ENCODE measurements at regions not wholly inside any gene's neighbourhood (a gene's known extent, or its start where the extent isn't known, plus 50 kb on each side); places are given as distances from the start of the nearest gene placed in this dataset.
"Not testable (repeated sequence)": the region's sequence is repeated elsewhere in the genome, so short reads cannot be mapped to it uniquely, and the experiment has no call there.

DNA sequence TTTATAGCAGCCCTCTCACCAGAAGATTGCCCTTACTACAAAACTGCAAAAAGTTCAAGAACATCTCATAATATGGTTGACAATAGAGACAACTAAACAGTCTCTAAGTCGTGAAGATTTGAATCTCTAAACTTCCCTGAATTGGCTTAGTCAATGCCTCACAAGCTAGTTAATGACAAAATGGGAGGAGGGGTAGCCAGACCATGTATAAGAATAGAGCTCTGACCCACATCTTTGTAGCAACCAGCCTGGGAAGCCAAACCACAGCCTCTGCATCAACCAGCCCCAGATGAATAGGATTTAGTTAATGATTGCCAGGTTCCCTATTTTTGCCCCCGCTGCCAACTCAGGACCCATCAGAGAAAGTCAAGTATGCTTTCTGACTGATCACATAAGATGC, 1265.9 kb upstream of the PCDH10 start:
- DNase-seq (ENCODE audit: low spot score): not testable (repeated sequence)

DNA sequence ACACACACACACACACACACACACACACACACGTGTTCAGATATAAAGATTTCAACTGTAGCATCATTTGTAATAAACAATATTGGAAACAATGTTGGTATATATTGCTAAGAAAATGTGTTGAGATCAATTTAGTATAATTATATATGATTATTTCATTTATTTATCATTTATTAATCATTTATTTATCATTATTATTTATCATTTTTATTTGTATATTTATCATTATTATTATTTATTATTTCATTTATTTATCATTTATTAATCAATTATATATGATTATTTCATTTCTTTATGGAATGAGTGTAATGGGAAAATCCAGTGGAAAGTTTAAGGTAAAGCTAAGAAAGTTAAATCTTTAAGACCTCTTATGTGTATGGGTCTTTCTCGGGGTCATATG, 1223.4 kb upstream of the PCDH10 start:
- DNase-seq (ENCODE audit: low spot score): not testable (repeated sequence)

DNA sequence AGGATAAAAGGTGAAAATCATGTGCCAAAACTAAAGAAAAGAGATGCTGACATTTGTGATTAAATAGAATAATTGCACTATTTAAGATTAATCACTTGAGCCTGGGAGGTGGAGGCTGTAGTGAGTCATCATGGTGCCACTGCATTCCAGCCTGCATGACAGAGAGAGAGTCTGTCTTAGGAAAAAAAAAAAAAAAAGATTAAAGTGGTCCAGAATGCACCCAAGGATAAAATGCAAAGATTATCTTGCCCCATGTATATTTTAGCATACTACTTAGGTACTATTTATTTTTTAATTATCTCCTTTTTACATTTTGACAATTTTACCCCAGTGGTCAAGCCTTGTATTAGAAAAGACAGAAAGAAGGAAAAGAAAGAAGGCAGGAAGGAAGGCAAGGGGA, 1181.4 kb upstream of the PCDH10 start:
- DNase-seq (ENCODE audit: low spot score): not testable (repeated sequence)

DNA sequence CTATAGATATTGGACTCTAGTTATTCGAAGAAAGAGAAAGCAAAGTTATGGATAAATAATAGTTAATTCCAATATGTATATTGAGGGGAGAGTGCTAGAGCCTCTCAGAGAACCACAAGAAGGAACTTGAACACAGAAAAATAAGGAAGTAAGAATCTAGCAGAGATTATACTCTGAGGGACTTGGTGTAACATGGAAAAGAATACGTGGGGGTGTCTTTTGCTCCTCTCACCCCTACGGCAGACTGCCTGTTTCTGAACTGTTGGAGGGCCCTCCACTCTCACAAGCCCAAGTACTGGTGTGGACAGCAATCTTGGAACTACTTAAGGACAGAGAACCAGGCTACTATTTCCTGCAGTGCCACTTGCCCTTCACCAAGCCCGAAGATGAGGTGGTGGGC, 1174.4 kb upstream of the PCDH10 start:
- no peak for DNase-seq (ENCODE audit: low spot score)

DNA sequence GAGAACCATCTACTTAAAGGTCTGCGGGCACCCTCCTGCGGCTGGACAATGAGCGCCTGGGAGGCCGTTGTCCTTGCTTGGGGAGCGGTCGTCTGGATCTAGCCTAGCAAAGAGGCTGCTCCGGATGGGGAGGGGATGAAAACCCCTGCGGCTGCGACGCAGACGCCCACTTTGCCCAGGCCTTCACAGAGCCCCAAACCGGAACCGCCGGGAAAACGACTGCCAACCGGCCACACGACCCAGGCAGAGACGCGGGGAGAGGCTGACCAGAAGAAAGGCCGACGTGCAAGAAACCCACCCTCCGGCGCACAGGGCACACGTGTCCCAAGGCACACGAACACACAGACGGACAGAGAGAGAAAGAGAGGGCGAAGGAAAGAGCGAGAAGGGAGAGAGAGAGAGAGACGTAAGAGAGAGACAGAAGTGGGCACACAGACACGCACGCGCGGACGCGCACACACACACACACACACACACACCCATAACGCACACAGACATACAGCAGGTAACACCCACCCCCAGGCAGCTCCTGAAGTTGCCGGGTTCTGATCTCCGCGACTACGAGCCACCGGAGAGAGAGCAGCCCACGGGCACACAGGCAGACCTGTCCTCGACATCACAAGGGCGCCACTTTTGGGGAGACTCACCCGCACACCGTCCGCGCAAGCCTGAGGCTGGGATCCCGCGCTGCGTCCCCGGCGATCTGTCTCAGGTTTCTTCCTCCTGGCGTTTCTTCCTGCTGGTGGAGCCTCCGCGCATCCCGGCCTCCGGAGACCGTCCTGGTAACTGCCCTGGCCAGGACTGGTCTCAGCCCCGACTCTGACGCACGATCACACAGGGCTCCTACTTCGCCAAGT, 1173.6 kb upstream of the PCDH10 start:
- DNase-seq (ENCODE audit: low spot score): not testable (repeated sequence)

DNA sequence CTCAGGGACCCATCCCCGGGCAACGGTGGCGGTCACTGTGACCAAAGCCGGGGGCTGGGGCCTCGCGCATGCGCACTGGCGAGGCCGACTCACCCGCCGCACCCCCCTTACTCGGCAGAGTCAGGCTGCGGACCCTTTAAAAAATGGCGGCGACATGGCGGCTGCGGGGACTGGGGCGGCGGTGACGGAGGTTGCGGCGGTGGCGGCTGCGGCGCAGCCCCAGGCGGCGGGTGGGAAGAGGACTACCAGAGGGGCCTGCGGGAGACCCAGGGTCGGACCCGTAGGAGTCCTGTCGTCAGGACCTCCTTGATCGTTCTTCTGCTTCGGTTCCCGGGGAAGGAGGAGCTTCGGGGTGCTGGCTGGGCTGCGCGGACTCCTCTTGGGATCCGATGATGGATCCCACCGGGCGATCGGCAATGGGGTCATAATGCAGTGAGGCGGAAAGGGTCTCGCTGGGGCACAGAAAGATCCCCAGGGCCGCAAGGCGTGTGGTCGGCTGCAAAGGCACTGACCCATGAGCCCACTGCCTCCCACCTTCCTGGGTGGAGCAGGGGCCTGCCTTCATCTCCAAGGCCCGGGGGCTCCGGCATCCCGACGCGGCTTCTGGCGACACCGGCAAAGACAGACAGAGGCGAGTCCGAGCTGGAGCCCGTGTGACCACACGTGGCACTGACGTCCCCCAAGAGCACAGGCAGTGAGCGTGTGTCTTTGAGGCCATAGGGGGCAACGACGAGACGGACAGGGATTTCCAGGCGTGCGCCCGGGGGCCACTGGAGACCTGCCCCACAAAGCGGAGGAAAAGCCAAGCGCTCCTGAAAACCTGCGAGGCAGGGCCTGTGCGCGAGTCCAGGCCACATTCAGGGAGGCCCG, 1172.7 kb upstream of the PCDH10 start:
- DNase-seq (ENCODE audit: low spot score): not testable (repeated sequence)

DNA sequence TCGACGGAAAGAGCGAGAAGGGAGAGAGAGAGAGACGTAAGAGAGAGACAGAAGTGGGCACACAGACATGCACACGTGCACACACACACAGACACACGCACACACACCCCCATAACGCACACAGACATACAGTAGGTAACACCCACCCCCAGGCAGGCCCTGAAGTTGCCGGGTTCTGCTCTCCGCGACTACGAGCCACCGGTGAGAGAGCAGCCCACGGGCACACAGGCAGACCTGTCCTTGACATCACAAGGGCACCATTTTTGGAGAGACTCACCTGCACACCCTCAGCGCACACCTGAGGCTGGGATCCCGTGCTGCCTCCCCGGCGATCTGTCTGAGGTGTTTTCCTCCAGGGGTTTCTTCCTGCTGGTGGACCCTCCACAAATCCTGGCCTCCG, 1171.0 kb upstream of the PCDH10 start:
- no peak for DNase-seq (ENCODE audit: low spot score)

DNA sequence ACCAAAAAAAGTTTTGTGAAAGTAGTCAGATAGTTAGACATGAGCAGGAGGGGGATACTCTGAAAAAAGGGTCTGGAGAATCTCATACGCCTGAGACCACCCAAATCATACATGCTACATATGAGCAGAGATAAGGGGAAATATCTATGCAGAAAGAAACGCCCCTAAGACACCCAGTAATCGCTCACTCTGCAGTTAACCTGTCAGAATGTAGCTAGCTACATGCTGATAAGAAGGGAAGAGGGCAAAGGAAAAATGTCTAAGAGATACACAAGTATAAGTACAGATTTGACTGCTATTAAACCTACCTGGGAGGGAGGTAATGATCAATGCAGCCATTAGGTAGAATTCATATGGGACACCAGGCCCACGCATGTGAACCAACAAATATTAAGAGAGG, 1159.5 kb upstream of the PCDH10 start:
- DNase-seq (ENCODE audit: low spot score): no peak

DNA sequence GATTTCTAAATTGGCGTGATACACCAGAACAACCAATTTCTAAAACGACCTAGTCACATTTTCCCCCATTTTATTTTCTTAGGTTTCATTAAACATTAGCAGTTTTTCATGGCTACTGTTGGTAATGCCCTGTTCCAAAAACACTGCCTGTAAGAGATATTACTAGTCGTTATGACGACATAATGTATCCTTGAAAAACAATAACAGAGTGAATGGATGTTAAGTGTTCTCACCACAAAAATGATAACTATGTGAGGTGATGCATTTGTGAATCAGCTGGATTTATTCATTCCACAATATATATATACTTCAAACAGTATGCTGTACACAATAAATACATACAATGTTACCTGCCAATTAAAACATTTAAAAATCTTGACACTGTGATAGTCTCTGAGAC, 1147.6 kb upstream of the PCDH10 start:
- DNase-seq (ENCODE audit: low spot score): no peak

DNA sequence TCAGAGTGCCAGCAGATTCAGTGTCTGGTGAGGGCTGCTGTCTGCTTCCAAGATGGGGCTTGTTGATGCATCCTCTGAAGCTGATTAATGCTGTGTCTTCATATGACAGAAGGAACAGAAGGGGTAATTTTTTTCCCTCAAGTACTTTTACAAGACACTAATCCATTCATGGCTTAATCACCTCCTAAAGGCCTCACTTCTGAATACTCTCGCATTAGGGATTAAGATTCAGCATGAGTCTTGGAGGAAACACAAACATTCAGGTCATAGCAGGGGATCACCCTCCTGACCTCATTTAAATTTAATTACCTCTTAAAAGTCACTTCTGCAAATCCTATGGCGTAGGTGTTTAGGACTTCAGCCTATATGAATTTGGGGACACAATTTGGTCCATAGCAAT, 1145.5 kb upstream of the PCDH10 start:
- no peak for DNase-seq (ENCODE audit: low spot score)

DNA sequence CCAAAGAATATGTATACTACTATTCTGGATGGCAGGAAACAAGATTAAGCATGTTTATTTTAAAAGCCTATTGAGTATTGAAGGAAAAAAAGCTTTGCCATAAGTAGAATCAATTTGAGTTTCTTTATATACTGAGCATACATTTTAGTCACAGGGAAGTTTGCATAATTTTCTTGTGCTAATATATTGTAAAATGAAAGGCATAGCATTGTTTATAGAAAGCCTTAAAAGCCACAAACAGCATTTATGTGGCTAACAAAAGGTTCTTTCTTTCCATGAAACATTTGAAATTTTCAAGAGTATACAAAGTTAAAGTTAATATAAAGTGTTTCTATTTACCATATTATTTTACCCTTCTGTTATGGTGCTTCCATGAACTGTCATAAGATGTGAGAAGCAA, 1133.8 kb upstream of the PCDH10 start:
- DNase-seq (ENCODE audit: low spot score): no peak

DNA sequence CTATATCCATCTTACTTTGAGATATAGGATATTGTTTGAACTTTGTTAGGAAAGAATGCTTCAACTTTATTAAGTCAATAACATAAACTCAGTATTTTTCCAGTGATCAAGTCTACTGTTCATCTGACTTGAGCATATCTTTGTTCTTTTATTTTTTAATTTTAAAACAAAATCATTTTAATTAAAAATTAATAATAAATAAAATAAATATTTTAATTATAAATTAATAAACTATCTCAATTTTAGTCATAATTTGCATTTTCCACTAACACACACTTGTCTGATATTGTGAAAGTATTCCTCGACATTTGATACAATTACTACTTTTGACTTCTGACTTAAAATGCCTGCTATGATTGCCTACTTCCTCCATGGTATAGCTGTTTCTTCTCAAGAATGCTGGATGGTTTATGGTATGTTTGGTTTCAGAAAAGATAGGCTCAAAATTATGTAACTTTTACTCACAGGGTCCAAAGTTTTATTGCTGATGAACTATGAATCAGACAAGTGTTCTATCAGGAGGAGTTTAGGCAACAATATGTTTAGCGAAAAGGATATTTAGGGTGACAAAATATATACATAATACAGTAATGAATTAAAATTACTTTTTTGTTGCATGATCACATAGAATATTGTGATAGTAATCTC, 1132.3 kb upstream of the PCDH10 start:
- no peak for DNase-seq (ENCODE audit: low spot score)

DNA sequence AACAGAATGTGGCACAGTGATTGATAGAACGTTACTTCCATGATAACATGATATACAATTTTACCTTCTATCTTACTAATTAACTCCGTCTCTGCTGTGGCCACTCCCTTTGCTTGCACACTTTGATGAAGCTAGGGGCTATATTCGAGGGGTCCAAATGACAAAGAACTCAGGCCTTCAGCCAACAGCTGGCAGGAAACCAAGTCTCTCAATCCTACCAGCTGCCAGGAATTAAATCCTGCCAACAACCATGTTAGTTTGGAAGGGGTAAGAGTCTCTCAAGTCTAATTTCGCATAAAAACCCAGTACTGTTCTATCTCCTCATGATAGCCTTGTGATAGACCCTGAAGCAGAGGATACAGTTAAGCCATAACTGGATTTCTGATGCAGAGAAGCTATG, 1122.9 kb upstream of the PCDH10 start:
- no peak for DNase-seq (ENCODE audit: low spot score)

DNA sequence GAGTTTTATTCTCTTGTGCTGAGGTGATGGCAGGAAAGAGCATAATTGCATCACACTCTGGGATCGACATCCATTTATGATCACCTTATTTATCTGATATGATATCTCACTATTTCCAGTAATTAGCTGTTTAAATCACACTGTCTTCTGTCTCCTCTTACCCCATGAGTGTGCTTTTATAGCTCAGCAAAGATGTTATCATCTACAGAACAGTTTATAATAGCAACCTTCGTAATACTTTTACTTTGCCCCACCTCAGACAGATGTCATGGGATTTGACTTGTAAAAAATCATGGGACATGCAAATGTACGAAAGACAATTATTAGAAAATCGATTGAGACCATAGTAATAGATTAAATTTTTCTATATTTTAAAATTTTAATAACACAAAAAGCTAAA, 1122.3 kb upstream of the PCDH10 start:
- no peak for DNase-seq (ENCODE audit: low spot score)

DNA sequence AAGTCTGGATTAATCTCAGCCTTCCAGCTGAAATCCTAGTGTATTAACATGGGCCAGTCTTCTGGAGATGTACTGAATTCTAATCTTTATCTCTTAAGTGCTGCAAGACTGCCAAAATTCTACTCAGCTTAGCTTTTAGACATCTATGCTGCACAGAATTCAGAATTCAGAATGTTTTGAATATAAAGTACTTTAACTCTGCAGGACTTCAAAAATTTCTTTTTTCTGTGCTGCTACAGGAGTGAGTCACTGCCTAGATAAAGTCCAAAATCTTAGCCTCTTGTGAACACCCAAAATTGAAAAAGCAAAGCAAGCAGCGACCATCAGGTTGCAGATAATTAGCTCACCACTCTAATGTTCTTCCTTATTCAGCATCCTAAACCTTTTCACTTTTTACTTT, 1092.6 kb upstream of the PCDH10 start:
- DNase-seq (ENCODE audit: low spot score): no peak

DNA sequence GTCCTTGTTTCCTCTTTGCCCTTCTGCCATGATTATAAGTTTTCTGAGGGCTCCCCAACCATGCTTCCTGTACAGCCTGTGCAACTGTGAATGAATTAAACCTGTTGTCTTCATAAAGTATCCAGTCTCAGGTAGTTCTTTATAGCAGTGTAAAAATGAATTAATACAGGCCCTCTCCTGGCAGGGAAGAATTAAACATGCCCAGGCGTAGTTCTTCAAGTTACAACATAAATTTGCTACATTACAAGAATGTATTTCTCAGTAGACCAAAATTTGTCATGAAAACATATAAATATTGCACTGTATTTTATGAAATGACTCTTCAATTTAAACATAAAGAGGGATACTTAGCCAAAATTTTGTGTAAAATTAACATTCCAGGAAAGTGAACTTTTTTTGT, 1089.9 kb upstream of the PCDH10 start:
- no peak for DNase-seq (ENCODE audit: low spot score)

DNA sequence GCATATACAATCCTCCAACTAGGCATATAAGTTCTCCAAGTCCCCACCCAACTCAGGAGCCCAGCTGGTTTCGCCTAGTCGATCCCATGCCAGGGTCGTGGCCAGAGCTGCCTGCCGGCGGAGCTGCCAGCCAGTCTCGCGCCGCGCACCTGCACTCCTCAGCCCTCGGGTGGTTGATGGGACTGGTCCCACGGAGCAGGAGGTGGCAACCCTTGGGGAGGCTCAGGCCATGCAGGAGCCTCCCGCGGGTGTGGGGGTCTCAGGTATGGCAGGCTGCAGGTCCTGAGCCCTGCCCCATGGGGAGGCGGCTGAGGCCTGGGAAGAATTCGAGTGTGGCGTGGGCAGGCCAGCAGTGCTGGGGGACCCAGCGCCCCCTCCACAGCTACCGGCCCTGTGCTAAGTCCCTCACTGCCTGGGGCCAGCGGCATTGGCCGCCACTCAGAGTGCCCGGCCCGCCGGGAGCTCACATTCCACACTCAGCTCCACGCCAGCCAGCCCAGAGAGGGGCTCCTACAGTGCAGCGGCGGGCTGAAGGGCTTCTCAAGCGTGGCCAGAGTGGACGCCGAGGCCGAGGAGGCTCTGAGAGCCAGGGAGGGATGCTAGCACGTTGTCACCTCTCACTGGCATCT, 1086.4 kb upstream of the PCDH10 start:
- no peak for DNase-seq (ENCODE audit: low spot score)

DNA sequence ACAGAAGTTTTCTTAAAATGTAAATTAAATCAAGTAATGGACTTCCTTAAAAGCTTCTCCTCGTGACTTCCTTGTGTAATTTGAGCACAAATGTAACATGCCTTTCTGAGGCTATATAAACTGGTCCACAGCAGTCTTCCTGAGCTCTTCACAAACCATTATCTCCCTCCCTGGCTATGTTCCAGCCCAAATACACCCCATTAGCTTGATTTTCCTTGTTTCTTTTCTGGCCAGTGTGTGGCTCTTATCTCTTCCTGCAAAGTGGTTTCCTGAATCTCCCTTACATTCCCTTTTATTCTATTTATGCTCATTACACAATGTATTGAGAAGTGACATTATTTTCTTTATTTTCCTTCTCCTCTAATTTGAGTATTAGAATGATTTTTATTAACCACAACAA, 1085.3 kb upstream of the PCDH10 start:
- no peak for DNase-seq (ENCODE audit: low spot score)

DNA sequence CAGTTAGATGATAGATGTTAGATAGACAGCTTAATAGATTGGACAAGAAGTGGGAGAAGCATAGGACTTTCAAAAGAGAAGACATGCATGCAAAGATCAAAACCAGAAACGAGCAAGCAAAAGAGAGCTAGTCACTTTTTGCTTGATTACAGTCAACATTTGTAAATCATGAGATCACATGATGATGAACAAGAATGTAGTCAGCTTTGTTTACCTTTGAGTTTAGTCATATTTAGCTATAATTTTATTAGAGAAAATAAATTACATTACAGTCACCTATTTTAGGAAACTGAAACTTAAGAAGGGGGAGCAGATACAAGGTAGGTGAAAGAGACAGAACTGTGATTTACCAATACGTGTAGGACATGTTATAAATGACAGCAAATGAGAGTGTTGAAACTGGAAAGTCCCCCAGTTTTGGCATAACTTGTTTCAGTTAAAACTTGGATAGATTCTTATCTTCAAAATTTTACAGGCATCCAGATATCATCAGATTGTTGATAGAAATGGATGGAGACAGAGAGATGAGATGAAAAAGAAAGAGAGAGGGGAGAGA, 1083.1 kb upstream of the PCDH10 start:
- DNase-seq (ENCODE audit: low spot score): no peak

DNA sequence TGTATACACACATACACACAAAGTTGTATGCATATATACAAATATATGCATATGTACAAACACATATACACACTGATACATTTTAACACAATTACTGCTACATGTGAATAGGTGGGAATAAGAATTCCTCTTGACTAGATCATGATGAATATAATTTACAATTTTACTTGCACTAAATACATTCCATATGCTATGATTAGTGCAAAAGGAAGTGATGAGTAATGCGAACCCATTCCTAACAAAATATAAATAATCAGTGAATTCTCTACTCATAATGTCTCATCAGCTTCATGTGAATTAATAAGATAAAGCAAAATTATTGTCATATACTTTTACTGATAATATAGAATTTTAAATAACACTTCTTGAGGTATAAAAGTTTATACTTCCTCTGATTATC, 1077.3 kb upstream of the PCDH10 start:
- no peak for DNase-seq (ENCODE audit: low spot score)

DNA sequence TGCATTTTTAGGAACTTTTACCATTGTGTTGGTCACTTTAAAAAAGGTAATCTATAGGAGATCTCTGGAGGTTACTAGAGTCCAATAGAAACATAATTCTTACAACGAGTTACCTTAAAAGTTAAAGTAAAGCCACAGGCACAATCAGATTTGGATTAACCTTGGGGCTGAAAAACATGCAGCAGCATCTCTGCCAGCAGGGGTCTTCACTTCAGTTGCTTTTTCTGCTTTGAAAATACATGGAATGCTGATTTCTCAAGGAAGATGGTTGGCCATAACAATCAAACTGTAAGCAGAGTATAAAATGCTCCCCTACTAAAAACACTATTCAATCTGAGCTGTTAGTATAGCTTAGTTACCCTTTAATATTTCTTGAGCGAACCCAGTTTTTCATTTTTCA, 1072.3 kb upstream of the PCDH10 start:
- no peak for DNase-seq (ENCODE audit: low spot score)

DNA sequence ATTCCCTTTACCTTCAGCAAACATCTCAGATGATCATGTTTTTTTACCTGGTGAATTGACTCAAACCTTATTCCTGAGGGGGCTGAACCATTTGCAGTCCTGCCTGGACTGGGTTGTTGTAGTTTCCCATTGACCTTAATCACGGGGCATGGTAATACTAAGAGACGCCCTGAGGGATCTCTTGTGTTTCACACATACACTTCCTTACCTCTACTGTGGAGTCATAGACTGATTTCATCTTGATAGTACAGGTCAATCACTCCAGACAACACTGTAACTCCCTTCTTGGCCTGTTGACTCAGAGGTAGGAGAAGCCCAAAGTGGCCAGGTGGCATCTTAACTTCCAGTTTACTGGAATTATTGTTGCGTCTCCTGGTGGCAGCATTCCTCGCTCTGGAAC, 1064.0 kb upstream of the PCDH10 start:
- no peak for DNase-seq (ENCODE audit: low spot score)

Measured in putamen (tissue), 1 donor.